HG02798 (cell line): ENCODE measurements at regions not wholly inside any gene's neighbourhood (a gene's known extent, or its start where the extent isn't known, plus 50 kb on each side); places are given as distances from the start of the nearest gene placed in this dataset.
A peak's percentile ranks its signal among the peaks of the same experiment; 100 is the strongest.

Experiments used
- ATAC-seq: cut with Tn5 transposase; IDR thresholded peaks from one replicate; pipeline ENCODE4 v1.9.1; 2021; ENCODE audit warnings: mild to moderate bottlenecking; ENCODE audit not compliant: unreplicated experiment, poor library complexity

DNA sequence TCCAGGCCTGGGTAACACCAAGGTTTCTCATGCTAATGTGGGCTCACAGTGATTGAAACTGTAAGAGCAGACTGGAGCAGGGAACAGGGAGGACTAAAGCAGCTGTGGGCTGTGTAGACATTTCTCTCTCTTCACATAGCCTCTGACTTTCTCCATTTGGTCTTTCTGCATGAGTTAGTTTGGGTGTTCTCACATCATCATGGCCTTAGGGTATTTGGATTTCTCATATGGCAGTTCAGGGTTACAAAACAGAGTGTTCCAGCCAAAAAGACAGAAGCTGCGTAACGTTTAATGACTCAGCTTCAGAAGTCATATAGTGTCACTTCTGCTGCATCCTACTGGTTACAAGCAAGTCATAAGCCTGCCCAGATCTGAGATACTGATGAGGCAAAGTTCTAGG lies 52.0 kb upstream of the OSBPL8 start:
- ATAC-seq = no peak

GRCh38 chr12:76614364-76614763 lies 54.8 kb upstream of the OSBPL8 start:
- ATAC-seq = no peak

- ATAC-seq = peak; percentile 43
Measured at GRCh38 chr12:76618031-76618430, 58.5 kb upstream of the OSBPL8 start.

DNA sequence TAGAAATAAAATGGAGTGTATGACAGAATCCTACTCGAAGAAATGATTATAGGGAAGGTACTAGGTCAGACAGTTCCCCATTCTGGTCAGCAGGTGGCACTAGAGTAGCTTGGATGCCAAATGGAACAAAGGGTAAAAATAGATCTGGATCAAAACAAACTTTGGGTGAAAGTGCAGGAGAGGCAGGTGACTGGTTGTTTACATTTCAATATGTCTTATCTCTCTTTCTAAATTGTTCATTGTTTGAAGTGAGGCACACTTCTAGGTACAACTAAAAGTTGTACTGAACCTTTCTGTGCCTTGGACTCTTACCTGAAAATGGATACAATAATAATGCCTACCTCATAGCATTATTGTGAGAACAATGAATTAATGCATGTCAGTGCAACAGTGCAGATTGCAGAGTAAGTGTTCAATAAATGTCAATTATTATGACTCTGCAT lies 62.0 kb upstream of the OSBPL8 start:
- peak; percentile 81 for ATAC-seq

- ATAC-seq = no peak
Measured at GRCh38 chr12:76622351-76622750, 62.8 kb upstream of the OSBPL8 start.

- no peak for ATAC-seq
Measured at GRCh38 chr12:76622915-76623314, 63.3 kb upstream of the OSBPL8 start.

DNA sequence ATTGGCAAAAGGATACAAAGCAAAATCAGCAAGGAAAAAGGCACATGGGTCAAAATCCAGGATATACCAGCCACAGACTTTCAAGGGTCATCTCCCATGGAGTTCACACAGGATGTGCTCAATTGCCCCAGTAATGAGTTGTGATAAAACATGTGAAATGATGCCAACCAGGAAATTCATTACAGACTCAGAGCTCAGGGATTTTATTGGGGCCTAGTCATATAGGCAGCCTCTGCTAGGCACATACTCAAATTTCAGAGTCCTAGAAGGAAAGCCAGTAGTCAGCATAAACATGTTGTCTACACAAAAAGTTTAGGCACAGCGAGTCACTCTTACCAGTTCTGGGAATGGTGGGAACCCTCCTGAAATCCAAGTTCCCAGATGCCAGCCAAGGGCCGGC lies 64.4 kb upstream of the OSBPL8 start:
- no peak for ATAC-seq

DNA sequence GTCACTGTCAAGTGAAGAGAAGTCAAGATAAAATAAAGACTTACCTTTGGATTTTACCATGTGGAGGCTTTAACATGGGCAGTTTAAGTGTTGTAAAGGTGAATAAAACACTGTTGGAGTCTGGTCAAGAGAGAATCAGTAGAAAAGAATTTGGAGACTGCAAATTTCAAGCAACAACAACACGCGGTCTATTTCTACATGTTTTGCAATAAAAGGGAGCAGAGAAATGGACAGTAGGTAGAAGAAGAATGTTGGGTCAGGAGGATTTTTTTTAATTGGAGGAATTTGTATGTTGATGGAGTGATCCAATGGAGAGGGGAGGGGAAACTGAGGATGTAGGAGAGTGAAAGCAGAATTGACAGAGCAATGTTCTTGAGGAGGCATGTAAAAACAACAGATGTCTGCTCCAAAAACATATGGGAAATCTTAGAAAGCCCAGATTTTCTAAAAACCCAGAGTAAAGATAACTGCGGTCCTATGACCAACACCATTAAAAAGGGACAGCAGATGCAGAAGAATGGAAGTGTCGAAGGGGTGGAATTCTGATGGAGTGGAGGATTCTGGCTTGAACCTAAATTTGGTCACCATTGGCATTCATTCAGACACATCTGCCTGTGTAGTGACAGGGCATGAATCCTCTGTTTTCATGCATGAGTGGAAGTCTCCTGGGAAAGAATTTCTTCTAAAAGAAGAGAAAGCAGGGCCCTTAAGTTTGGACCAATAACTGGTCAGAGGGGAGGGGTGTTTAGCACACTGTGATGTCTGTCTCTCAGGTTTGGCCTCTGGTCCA lies 68.0 kb upstream of the OSBPL8 start:
- ATAC-seq = no peak

DNA sequence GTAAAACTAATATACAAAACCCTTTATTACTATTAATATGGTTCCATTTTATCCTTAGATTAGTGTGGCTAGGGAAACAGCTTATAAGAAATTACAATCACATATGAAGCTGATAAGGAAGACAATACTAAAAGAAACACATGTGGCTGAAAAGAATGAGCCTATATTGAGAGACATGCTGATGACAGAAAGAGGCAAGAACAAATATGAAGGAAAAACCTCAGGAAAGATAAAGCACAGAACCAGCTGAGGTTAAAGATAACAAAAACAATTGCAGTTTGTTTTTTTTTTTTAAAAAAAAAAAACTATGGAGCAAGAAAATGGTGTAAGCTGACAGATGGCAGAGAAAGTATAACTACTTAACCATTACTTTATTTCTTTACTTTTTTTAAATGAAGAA lies 69.2 kb upstream of the OSBPL8 start:
- no peak for ATAC-seq

GRCh38 chr12:76631741-76632140 lies 72.2 kb upstream of the OSBPL8 start:
- ATAC-seq = no peak

GRCh38 chr12:76633415-76633814 lies 73.8 kb upstream of the OSBPL8 start:
- ATAC-seq = no peak

- ATAC-seq = no peak
Measured at GRCh38 chr12:76634133-76634532, 74.6 kb upstream of the OSBPL8 start.

DNA sequence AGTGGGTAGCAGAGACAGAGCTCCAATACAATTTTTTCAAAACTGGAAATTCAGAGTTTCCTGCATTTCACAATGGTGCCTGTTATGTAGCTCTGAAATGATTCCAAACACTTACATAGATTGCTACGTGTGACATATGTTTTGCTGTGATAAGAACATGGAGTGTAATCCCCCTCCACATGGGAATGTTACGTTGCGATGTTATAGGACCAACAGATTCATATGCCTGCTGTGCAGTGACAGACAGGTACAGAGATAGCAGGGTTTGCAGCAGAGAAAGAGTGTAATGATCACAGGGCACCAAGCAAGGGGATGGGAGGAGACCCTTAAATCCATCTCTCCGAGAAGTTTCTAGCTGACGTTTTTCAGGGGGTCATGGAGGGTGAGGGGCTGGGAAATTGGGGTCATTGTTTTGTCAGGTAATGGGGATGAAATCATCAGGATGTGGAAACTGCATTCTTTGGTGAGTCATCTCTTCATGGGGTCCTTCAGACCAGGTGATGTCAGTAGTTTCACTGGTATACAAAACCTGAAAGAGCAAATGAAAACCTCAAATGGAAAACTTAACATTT lies 76.6 kb upstream of the OSBPL8 start:
- no peak for ATAC-seq

DNA sequence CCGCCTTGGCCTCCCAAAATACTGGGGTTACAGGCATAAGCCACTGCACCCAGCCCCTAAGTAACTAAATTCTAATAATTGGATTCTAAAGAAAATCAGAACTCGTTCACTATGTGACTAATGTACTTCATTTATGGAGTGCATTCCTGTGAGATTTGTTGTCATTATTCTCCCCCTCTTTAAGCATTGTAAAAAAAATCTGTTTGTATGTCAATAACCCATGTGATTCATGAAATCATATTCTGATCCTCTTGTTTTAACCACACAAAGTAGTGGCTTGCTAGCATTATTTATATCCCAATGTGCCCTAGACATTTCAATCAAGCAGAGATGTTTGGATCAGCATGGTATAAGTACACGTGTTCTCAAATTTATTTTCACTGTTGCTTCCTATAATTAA lies 78.2 kb upstream of the OSBPL8 start:
- ATAC-seq = no peak

DNA sequence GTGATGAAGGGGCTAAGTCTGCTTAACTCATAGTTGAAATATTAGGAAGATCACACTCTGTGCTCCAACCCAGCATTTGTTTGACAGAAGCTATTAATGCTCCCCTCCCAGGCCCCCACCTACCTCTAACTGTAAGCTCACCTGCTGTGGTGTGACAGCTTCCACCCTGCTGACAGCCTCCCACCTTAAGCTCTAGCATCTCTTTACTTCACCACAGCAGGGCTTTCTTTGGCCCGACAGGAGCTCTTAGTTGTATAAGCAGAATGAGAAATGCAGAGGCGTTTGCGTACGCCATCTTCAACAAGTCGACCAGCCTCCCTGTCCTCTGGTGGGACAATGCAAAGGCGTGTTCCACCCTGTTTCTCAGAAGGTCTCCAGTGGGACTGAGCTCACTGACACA lies 80.1 kb upstream of the OSBPL8 start:
- ATAC-seq = no peak

DNA sequence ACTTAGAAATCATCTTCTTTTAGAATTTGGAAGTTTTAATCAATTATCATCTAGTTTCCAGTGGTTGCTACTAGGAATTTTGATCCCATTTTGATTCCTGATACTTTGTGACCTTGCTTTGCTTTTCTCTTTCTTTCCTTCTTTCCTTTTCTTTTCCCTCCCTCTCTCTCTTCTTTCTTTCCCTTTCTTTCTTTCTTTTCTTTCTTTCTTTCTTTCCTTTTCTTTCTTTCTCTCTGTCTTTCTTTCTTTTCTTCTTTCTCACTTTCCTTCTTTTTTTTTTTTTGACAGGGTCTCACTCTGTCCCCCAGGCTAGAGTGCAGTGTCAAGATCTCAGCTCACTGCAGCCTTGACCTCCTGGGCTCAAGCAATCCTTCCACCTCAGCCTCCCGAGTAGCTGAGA lies 81.5 kb upstream of the OSBPL8 start:
- no peak for ATAC-seq

GRCh38 chr12:76641961-76642360 lies 82.4 kb upstream of the OSBPL8 start:
- ATAC-seq = no peak

- no peak for ATAC-seq
Measured at GRCh38 chr12:76643438-76643837, 83.9 kb upstream of the OSBPL8 start.

GRCh38 chr12:76644950-76645349 lies 85.4 kb upstream of the OSBPL8 start:
- no peak for ATAC-seq

- ATAC-seq = no peak
Measured at GRCh38 chr12:76645934-76646333, 86.4 kb upstream of the OSBPL8 start.

GRCh38 chr12:76646366-76646765 lies 86.8 kb upstream of the OSBPL8 start:
- no peak for ATAC-seq

GRCh38 chr12:76649099-76649498 lies 89.5 kb upstream of the OSBPL8 start:
- no peak for ATAC-seq
